ENCODE measurements at regions not wholly inside any gene's neighbourhood (a gene's known extent, or its start where the extent isn't known, plus 50 kb on each side); places are given as distances from the start of the nearest gene placed in this dataset.

DNA sequence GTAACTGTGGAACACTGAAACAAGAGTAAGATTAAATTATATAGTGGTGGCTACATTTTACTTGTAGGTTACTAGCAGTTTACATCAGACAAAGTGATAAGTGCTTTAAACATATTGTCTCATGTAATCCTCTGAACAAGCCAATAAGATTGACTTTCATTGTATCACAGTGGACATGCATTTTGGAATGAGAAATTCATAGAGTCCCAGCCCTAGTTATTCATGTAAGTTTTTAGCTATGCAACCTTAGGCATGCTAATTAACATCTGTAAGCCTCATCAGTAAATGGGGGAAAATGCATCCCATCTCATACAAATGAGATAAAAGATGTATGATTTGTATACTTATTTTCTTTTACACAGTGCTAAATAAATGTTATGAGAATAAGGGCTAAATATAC lies 1038.1 kb upstream of the ADGRL4 start:
- peaks cover 4% of the 10 kb centered on the region for H3K9me3 Mint-ChIP-seq
- ChIA-PET POLR2A (no interaction called here), CTCF (no interaction called here)
- H3K27me3 ChIP-seq (ENCODE audit: control insufficient read depth in 1 of 2, insufficient read depth in 2 of 2, low read length in 2 of 2), result no peaks in the 10 kb centered on the region
- no peak overlapping the region for H3K4me3 ChIP-seq (ENCODE audit: low read length)
- no peaks in the 10 kb centered on the region for H3K36me3 ChIP-seq (ENCODE audit: insufficient read depth, low read length)
- H3K36me3 Mint-ChIP-seq (ENCODE audit: low read depth), result no peaks in the 10 kb centered on the region
- intact Hi-C loops (cut with DNase I, micrococcal nuclease), result no loop called here
- H3K4me3 Mint-ChIP-seq, result no peak overlapping the region
- ATAC-seq (ENCODE audit: poor library complexity) (no peak), DNase-seq (no peak)
- no peak overlapping the region for H3K27ac ChIP-seq (ENCODE audit: low read depth in 1 of 2, low read length in 2 of 2)
- TF ChIP-seq, protein P1, sequence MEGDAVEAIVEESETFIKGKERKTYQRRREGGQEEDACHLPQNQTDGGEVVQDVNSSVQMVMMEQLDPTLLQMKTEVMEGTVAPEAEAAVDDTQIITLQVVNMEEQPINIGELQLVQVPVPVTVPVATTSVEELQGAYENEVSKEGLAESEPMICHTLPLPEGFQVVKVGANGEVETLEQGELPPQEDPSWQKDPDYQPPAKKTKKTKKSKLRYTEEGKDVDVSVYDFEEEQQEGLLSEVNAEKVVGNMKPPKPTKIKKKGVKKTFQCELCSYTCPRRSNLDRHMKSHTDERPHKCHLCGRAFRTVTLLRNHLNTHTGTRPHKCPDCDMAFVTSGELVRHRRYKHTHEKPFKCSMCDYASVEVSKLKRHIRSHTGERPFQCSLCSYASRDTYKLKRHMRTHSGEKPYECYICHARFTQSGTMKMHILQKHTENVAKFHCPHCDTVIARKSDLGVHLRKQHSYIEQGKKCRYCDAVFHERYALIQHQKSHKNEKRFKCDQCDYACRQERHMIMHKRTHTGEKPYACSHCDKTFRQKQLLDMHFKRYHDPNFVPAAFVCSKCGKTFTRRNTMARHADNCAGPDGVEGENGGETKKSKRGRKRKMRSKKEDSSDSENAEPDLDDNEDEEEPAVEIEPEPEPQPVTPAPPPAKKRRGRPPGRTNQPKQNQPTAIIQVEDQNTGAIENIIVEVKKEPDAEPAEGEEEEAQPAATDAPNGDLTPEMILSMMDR (IDR thresholded peaks at IDR 0.05), result no peak
- no peak overlapping the region for H3K27ac Mint-ChIP-seq
- H3K4me1 Mint-ChIP-seq (ENCODE audit: low read depth), result no peaks in the 10 kb centered on the region
- peaks cover 0 to 4% of the 10 kb centered on the region in 2 experiments for H3K9me3 ChIP-seq (ENCODE audit: control insufficient read depth in 1 of 2, insufficient read depth in 1 of 2, low read length in 2 of 2)
- no peaks in the 10 kb centered on the region for H3K27me3 Mint-ChIP-seq
- H3K4me1 ChIP-seq (ENCODE audit: insufficient read depth, low read length), result no peaks in the 10 kb centered on the region

DNA sequence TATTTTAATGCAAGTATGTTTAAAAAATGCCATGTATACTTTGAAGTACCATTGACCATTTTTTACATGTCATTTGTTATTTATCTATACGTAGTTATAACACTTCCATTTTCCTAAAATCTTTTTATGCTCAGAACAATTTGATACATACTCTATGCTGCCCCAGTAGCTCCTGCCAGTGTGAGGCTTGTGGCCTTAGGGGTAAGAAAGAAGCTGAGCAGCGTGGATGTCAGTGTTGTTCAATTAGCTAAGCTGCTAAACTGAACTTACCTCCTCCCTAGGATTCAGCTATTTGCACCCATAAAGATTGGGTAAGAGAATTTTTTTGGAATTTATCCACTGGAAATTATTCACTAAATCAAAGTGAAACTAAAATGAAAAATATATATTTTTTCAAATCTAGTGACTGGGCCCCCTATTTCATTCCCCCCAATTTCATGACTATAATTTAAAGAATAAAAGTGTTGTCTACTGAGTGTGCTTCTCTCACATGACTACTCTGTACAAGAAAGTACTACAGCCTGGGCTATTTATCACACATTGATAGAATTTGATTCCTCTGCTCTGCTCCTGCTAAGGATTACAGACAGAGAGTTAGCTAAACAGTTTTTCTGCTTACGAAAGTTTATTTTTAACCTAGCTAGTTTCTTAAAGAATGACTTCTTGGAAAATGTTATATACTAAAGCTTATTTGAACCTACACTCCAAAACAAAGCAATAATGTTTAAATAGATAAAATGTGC lies 1030.3 kb upstream of the ADGRL4 start:
- no peaks in the 10 kb centered on the region for H3K36me3 ChIP-seq (ENCODE audit: insufficient read depth, low read length)
- TF ChIP-seq, protein P1 (IDR thresholded peaks at IDR 0.05), result no peak
- no peak overlapping the region for H3K27ac Mint-ChIP-seq
- no peaks in the 10 kb centered on the region for H3K4me1 ChIP-seq (ENCODE audit: insufficient read depth, low read length)
- no peak for ATAC-seq (ENCODE audit: poor library complexity)
- POLR2A ChIA-PET, result no interaction called here
- H3K36me3 Mint-ChIP-seq (ENCODE audit: low read depth), result no peaks in the 10 kb centered on the region
- H3K9me3 Mint-ChIP-seq, result peaks cover 15% of the 10 kb centered on the region
- H3K27me3 ChIP-seq (ENCODE audit: control insufficient read depth in 1 of 2, insufficient read depth in 2 of 2, low read length in 2 of 2), result no peaks in the 10 kb centered on the region
- H3K9me3 ChIP-seq (ENCODE audit: control insufficient read depth in 1 of 2, insufficient read depth in 1 of 2, low read length in 2 of 2), result peaks cover 0 to 4% of the 10 kb centered on the region in 2 experiments
- no peaks in the 10 kb centered on the region for H3K27me3 Mint-ChIP-seq
- H3K4me1 Mint-ChIP-seq (ENCODE audit: low read depth), result no peaks in the 10 kb centered on the region
- no peak overlapping the region for H3K4me3 ChIP-seq (ENCODE audit: low read length)
- DNase-seq, result no peak
- no peak overlapping the region for H3K27ac ChIP-seq (ENCODE audit: low read depth in 1 of 2, low read length in 2 of 2)
- no peak overlapping the region for H3K4me3 Mint-ChIP-seq
- intact Hi-C loops (cut with DNase I, micrococcal nuclease), result no loop called here
- CTCF ChIA-PET, result no interaction called here

DNA sequence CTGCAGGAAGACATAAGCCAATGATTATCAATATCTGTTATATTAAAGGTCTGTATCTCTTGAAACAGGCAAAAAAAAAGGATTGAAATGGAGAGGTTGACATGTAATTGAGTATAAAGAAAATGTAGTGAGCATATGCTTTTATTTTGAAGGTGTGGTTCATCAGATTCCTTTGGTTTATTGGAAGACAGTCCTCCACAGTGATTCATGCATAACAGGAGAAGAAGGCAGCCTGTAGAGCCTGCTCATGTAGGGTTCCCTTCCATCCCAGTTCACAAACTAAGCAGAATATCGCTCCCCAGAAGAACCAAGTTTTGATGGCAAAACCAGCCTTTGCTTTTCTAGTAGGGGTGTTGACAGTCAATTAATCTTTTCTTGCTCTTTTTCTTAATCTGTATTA lies 1016.8 kb upstream of the ADGRL4 start:
- no peak for ATAC-seq (ENCODE audit: poor library complexity)
- no peak overlapping the region for H3K27ac ChIP-seq (ENCODE audit: low read depth in 1 of 2, low read length in 2 of 2)
- no peaks in the 10 kb centered on the region for H3K27me3 ChIP-seq (ENCODE audit: control insufficient read depth in 1 of 2, insufficient read depth in 2 of 2, low read length in 2 of 2)
- Mint-ChIP-seq H3K36me3 (ENCODE audit: low read depth) (no peaks in the 10 kb centered on the region), H3K4me3 (no peak overlapping the region), H3K4me1 (ENCODE audit: low read depth) (no peaks in the 10 kb centered on the region), H3K27ac (no peak overlapping the region), H3K9me3 (peaks cover 6% of the 10 kb centered on the region), H3K27me3 (no peaks in the 10 kb centered on the region)
- intact Hi-C loops (cut with DNase I, micrococcal nuclease), result no loop called here
- CTCF ChIA-PET, result no interaction called here
- H3K4me3 ChIP-seq (ENCODE audit: low read length), result no peak overlapping the region
- peaks cover 0 to 9% of the 10 kb centered on the region in 2 experiments for H3K9me3 ChIP-seq (ENCODE audit: control insufficient read depth in 1 of 2, insufficient read depth in 1 of 2, low read length in 2 of 2)
- TF ChIP-seq, protein P1 (IDR thresholded peaks at IDR 0.05), result no peak
- H3K4me1 ChIP-seq (ENCODE audit: insufficient read depth, low read length), result no peaks in the 10 kb centered on the region
- DNase-seq, result no peak
- H3K36me3 ChIP-seq (ENCODE audit: insufficient read depth, low read length), result no peaks in the 10 kb centered on the region
- POLR2A ChIA-PET, result no interaction called here
